ENCODE measurements at regions not wholly inside any gene's neighbourhood (a gene's known extent, or its start where the extent isn't known, plus 50 kb on each side); places are given as distances from the start of the nearest gene placed in this dataset.

GRCh38 chr3:181316482-181316881, 326.9 kb upstream of the DNAJC19 start:
- Histone ChIP-seq H3K4me1 (ENCODE audit: control insufficient read depth, insufficient read depth, low read length) (no peaks in the 10 kb centered on the region), H3K9ac (ENCODE audit: low read depth, low read length) (no peak overlapping the region), H3K27ac (ENCODE audit: low read depth, low read length) (no peak overlapping the region), H3K4me3 (ENCODE audit: low read depth, low read length) (no peak overlapping the region), H3K27me3 (ENCODE audit: control insufficient read depth, insufficient read depth, low read length) (no peaks in the 10 kb centered on the region), H3K9me3 (ENCODE audit: control insufficient read depth, insufficient read depth, low read length) (no peaks in the 10 kb centered on the region), H3K36me3 (ENCODE audit: control insufficient read depth, insufficient read depth, low read length) (no peaks in the 10 kb centered on the region)

- H3K4me3 ChIP-seq (ENCODE audit: low read depth, low read length), result no peak overlapping the region
- H3K9me3 ChIP-seq (ENCODE audit: control insufficient read depth, insufficient read depth, low read length), result no peaks in the 10 kb centered on the region
- H3K27me3 ChIP-seq (ENCODE audit: control insufficient read depth, insufficient read depth, low read length), result no peaks in the 10 kb centered on the region
- no peaks in the 10 kb centered on the region for H3K36me3 ChIP-seq (ENCODE audit: control insufficient read depth, insufficient read depth, low read length)
- no peaks in the 10 kb centered on the region for H3K4me1 ChIP-seq (ENCODE audit: control insufficient read depth, insufficient read depth, low read length)
- no peak overlapping the region for H3K27ac ChIP-seq (ENCODE audit: low read depth, low read length)
- H3K9ac ChIP-seq (ENCODE audit: low read depth, low read length), result no peak overlapping the region
Measured at GRCh38 chr3:181313335-181313734, 323.8 kb upstream of the DNAJC19 start.

DNA sequence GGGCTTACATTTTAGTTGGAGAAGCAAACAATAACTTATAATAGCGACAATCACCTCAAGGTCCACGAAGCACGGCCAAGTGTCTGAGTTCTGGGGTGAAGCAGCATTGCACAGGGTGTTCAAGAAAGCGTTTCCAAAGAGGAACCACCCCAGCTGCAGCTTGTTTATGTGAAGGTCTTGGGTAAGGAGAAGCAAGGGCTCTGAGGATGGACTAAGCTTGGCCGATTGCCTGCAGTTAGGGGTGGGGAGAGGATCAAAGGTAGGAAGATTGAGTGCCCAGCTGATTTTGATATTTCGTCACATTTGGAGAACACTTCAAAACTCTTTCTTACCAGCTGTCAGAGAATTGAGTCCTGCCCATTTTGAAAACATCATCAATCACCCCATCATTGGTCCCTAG, 321.6 kb upstream of the DNAJC19 start:
- Histone ChIP-seq H3K27ac (ENCODE audit: low read depth, low read length) (no peak overlapping the region), H3K9me3 (ENCODE audit: control insufficient read depth, insufficient read depth, low read length) (no peaks in the 10 kb centered on the region), H3K27me3 (ENCODE audit: control insufficient read depth, insufficient read depth, low read length) (no peaks in the 10 kb centered on the region), H3K9ac (ENCODE audit: low read depth, low read length) (no peak overlapping the region), H3K36me3 (ENCODE audit: control insufficient read depth, insufficient read depth, low read length) (no peaks in the 10 kb centered on the region), H3K4me1 (ENCODE audit: control insufficient read depth, insufficient read depth, low read length) (no peaks in the 10 kb centered on the region), H3K4me3 (ENCODE audit: low read depth, low read length) (no peak overlapping the region)

- Histone ChIP-seq H3K27ac (ENCODE audit: low read depth, low read length) (no peak overlapping the region), H3K36me3 (ENCODE audit: control insufficient read depth, insufficient read depth, low read length) (no peaks in the 10 kb centered on the region), H3K9me3 (ENCODE audit: control insufficient read depth, insufficient read depth, low read length) (no peaks in the 10 kb centered on the region), H3K4me1 (ENCODE audit: control insufficient read depth, insufficient read depth, low read length) (peaks cover 7% of the 10 kb centered on the region; the same call in 1 of the 2 replicates), H3K27me3 (ENCODE audit: control insufficient read depth, insufficient read depth, low read length) (no peaks in the 10 kb centered on the region), H3K4me3 (ENCODE audit: low read depth, low read length) (no peak overlapping the region), H3K9ac (ENCODE audit: low read depth, low read length) (no peak overlapping the region)
Measured at GRCh38 chr3:181302960-181303359, 313.4 kb upstream of the DNAJC19 start.

- H3K27me3 ChIP-seq (ENCODE audit: control insufficient read depth, insufficient read depth, low read length), result no peaks in the 10 kb centered on the region
- H3K4me1 ChIP-seq (ENCODE audit: control insufficient read depth, insufficient read depth, low read length), result peaks cover 7% of the 10 kb centered on the region; the same call in 1 of the 2 replicates
- H3K4me3 ChIP-seq (ENCODE audit: low read depth, low read length), result no peak overlapping the region
- H3K36me3 ChIP-seq (ENCODE audit: control insufficient read depth, insufficient read depth, low read length), result no peaks in the 10 kb centered on the region
- H3K9me3 ChIP-seq (ENCODE audit: control insufficient read depth, insufficient read depth, low read length), result no peaks in the 10 kb centered on the region
- no peak overlapping the region for H3K27ac ChIP-seq (ENCODE audit: low read depth, low read length)
- no peak overlapping the region for H3K9ac ChIP-seq (ENCODE audit: low read depth, low read length)
Measured at GRCh38 chr3:181300033-181300432, 310.5 kb upstream of the DNAJC19 start.

GRCh38 chr3:181298421-181298820, 308.9 kb upstream of the DNAJC19 start:
- no peaks in the 10 kb centered on the region for H3K27me3 ChIP-seq (ENCODE audit: control insufficient read depth, insufficient read depth, low read length)
- peaks cover 7% of the 10 kb centered on the region; the same call in 1 of the 2 replicates for H3K4me1 ChIP-seq (ENCODE audit: control insufficient read depth, insufficient read depth, low read length)
- no peak overlapping the region for H3K27ac ChIP-seq (ENCODE audit: low read depth, low read length)
- H3K36me3 ChIP-seq (ENCODE audit: control insufficient read depth, insufficient read depth, low read length), result no peaks in the 10 kb centered on the region
- no peak overlapping the region for H3K9ac ChIP-seq (ENCODE audit: low read depth, low read length)
- no peaks in the 10 kb centered on the region for H3K9me3 ChIP-seq (ENCODE audit: control insufficient read depth, insufficient read depth, low read length)
- H3K4me3 ChIP-seq (ENCODE audit: low read depth, low read length), result no peak overlapping the region

DNA sequence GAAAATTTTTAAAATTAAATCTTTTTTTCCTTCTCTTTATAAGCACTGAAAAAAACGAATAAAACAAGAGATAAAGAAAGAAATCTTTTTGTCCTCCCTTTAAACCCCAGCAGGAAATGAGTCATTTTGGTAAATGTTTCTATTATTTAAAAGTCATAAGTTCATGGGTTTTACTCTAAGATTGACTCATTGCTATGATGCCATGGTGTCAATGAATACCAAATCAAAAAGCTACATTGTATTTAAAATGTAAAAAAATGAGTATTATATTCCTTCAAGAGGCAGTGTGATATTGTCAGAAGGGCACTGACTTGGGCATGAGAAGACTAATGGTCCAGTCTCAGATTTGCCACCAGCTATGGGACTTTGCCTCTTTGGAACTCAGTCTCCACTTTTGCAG, 303.4 kb upstream of the DNAJC19 start:
- H3K9me3 ChIP-seq (ENCODE audit: control insufficient read depth, insufficient read depth, low read length), result no peaks in the 10 kb centered on the region
- H3K36me3 ChIP-seq (ENCODE audit: control insufficient read depth, insufficient read depth, low read length), result no peaks in the 10 kb centered on the region
- H3K9ac ChIP-seq (ENCODE audit: low read depth, low read length), result no peak overlapping the region
- H3K4me3 ChIP-seq (ENCODE audit: low read depth, low read length), result no peak overlapping the region
- H3K27me3 ChIP-seq (ENCODE audit: control insufficient read depth, insufficient read depth, low read length), result no peaks in the 10 kb centered on the region
- peaks cover 24% of the 10 kb centered on the region for H3K4me1 ChIP-seq (ENCODE audit: control insufficient read depth, insufficient read depth, low read length)
- H3K27ac ChIP-seq (ENCODE audit: low read depth, low read length), result no peak overlapping the region

GRCh38 chr3:181290941-181291340, 301.4 kb upstream of the DNAJC19 start:
- no peak overlapping the region for H3K9ac ChIP-seq (ENCODE audit: low read depth, low read length)
- H3K4me3 ChIP-seq (ENCODE audit: low read depth, low read length), result no peak overlapping the region
- no peaks in the 10 kb centered on the region for H3K9me3 ChIP-seq (ENCODE audit: control insufficient read depth, insufficient read depth, low read length)
- no peak overlapping the region for H3K27ac ChIP-seq (ENCODE audit: low read depth, low read length)
- H3K36me3 ChIP-seq (ENCODE audit: control insufficient read depth, insufficient read depth, low read length), result no peaks in the 10 kb centered on the region
- peaks cover 24% of the 10 kb centered on the region for H3K4me1 ChIP-seq (ENCODE audit: control insufficient read depth, insufficient read depth, low read length)
- no peaks in the 10 kb centered on the region for H3K27me3 ChIP-seq (ENCODE audit: control insufficient read depth, insufficient read depth, low read length)

GRCh38 chr3:181289306-181289705, 299.8 kb upstream of the DNAJC19 start:
- Histone ChIP-seq H3K4me1 (ENCODE audit: control insufficient read depth, insufficient read depth, low read length) (peaks cover 24% of the 10 kb centered on the region), H3K4me3 (ENCODE audit: low read depth, low read length) (no peak overlapping the region), H3K27me3 (ENCODE audit: control insufficient read depth, insufficient read depth, low read length) (no peaks in the 10 kb centered on the region), H3K36me3 (ENCODE audit: control insufficient read depth, insufficient read depth, low read length) (no peaks in the 10 kb centered on the region), H3K9ac (ENCODE audit: low read depth, low read length) (no peak overlapping the region), H3K27ac (ENCODE audit: low read depth, low read length) (no peak overlapping the region), H3K9me3 (ENCODE audit: control insufficient read depth, insufficient read depth, low read length) (no peaks in the 10 kb centered on the region)

- H3K36me3 ChIP-seq (ENCODE audit: control insufficient read depth, insufficient read depth, low read length), result no peaks in the 10 kb centered on the region
- no peaks in the 10 kb centered on the region for H3K9me3 ChIP-seq (ENCODE audit: control insufficient read depth, insufficient read depth, low read length)
- peaks cover 24% of the 10 kb centered on the region for H3K4me1 ChIP-seq (ENCODE audit: control insufficient read depth, insufficient read depth, low read length)
- H3K4me3 ChIP-seq (ENCODE audit: low read depth, low read length), result no peak overlapping the region
- H3K27ac ChIP-seq (ENCODE audit: low read depth, low read length), result no peak overlapping the region
- H3K27me3 ChIP-seq (ENCODE audit: control insufficient read depth, insufficient read depth, low read length), result no peaks in the 10 kb centered on the region
- no peak overlapping the region for H3K9ac ChIP-seq (ENCODE audit: low read depth, low read length)
Measured at GRCh38 chr3:181288145-181288544, 298.6 kb upstream of the DNAJC19 start.

DNA sequence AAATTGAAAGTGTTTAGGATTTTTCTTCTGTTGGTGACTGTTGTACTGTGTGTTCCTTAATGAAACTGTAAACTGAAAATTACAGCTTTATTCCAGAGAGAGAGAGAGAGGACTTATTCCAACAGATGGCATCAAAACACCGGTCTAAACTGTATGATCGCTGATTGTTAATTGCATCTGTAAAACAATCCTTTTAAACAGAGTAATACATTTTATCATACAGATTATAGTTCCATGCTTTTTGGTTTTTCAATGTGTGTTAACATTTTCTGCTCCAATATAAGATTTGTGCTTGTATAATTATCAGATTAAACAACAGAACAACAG, 289.7 kb upstream of the DNAJC19 start:
- Histone ChIP-seq H3K27ac (ENCODE audit: low read depth, low read length) (no peak overlapping the region), H3K9ac (ENCODE audit: low read depth, low read length) (no peak overlapping the region), H3K36me3 (ENCODE audit: control insufficient read depth, insufficient read depth, low read length) (no peaks in the 10 kb centered on the region), H3K27me3 (ENCODE audit: control insufficient read depth, insufficient read depth, low read length) (no peaks in the 10 kb centered on the region), H3K9me3 (ENCODE audit: control insufficient read depth, insufficient read depth, low read length) (no peaks in the 10 kb centered on the region), H3K4me3 (ENCODE audit: low read depth, low read length) (no peak overlapping the region), H3K4me1 (ENCODE audit: control insufficient read depth, insufficient read depth, low read length) (no peaks in the 10 kb centered on the region)
